ENCODE measurements at regions not wholly inside any gene's neighbourhood (a gene's known extent, or its start where the extent isn't known, plus 50 kb on each side); places are given as distances from the start of the nearest gene placed in this dataset.

DNA sequence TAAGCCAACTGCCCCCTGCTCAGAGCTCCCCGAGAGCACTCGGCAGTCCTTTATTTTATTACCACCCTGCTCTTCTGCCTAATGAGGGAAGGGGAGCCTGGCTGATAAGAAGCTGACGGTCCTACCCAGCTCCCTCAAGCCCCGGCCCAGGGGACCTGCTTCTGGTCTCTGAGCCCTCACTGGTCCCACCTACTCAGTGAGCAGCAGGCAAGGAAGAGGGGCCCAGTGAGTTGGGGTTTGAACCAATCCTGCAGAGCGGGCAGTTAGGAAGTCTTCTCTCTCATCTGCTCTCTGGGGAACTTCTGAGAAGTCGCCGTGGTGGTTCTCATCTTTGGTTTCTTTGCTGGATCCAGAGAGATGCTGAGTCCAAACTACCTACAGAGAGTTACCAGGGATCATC is 218.9 kb downstream of the NDUFA10 start:
- TF ChIP-seq, protein P1, sequence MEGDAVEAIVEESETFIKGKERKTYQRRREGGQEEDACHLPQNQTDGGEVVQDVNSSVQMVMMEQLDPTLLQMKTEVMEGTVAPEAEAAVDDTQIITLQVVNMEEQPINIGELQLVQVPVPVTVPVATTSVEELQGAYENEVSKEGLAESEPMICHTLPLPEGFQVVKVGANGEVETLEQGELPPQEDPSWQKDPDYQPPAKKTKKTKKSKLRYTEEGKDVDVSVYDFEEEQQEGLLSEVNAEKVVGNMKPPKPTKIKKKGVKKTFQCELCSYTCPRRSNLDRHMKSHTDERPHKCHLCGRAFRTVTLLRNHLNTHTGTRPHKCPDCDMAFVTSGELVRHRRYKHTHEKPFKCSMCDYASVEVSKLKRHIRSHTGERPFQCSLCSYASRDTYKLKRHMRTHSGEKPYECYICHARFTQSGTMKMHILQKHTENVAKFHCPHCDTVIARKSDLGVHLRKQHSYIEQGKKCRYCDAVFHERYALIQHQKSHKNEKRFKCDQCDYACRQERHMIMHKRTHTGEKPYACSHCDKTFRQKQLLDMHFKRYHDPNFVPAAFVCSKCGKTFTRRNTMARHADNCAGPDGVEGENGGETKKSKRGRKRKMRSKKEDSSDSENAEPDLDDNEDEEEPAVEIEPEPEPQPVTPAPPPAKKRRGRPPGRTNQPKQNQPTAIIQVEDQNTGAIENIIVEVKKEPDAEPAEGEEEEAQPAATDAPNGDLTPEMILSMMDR (IDR thresholded peaks at IDR 0.05): no peak
- H3K36me3 ChIP-seq: no peaks in the 10 kb centered on the region
- H3K4me1 ChIP-seq (ENCODE audit: control insufficient read depth in 1 of 2, insufficient read depth in 1 of 2, low read depth in 1 of 2, low read length in 1 of 2): no peaks in the 10 kb centered on the region
- no peaks in the 10 kb centered on the region for H3K9me3 ChIP-seq
- H3K27ac ChIP-seq: no peak overlapping the region
- H3K4me3 ChIP-seq (ENCODE audit: low read depth in 1 of 2, low read length in 1 of 2): no peak overlapping the region
- no peaks in the 10 kb centered on the region for H3K27me3 ChIP-seq

GRCh38 chr2:239805414-239805813 is 219.7 kb downstream of the NDUFA10 start:
- TF ChIP-seq, protein P1 (IDR thresholded peaks at IDR 0.05): no peak
- no peaks in the 10 kb centered on the region for H3K4me1 ChIP-seq (ENCODE audit: control insufficient read depth in 1 of 2, insufficient read depth in 1 of 2, low read depth in 1 of 2, low read length in 1 of 2)
- H3K9me3 ChIP-seq: no peaks in the 10 kb centered on the region
- H3K36me3 ChIP-seq: no peaks in the 10 kb centered on the region
- no peak overlapping the region for H3K27ac ChIP-seq
- H3K4me3 ChIP-seq (ENCODE audit: low read depth in 1 of 2, low read length in 1 of 2): no peak overlapping the region
- no peaks in the 10 kb centered on the region for H3K27me3 ChIP-seq

DNA sequence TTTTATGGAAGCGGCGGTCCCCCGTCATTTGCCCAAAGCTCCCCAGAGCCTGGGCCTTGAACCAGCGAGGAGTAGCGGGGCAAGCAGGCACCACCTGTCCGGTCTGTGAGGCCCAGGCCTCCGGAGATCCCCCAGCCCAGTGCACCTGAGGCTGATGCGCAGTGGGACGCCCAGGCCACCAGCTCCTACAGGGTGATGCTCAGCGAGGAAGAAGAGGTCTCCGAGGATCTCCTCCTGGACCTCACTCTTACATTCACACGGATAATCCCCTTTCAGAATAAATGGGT is 220.2 kb downstream of the NDUFA10 start:
- H3K4me1 ChIP-seq (ENCODE audit: control insufficient read depth in 1 of 2, insufficient read depth in 1 of 2, low read depth in 1 of 2, low read length in 1 of 2): no peaks in the 10 kb centered on the region
- H3K36me3 ChIP-seq: no peaks in the 10 kb centered on the region
- no peak overlapping the region for H3K27ac ChIP-seq
- TF ChIP-seq, protein P1 (IDR thresholded peaks at IDR 0.05): no peak
- no peaks in the 10 kb centered on the region for H3K9me3 ChIP-seq
- no peaks in the 10 kb centered on the region for H3K27me3 ChIP-seq
- no peak overlapping the region for H3K4me3 ChIP-seq (ENCODE audit: low read depth in 1 of 2, low read length in 1 of 2)

DNA sequence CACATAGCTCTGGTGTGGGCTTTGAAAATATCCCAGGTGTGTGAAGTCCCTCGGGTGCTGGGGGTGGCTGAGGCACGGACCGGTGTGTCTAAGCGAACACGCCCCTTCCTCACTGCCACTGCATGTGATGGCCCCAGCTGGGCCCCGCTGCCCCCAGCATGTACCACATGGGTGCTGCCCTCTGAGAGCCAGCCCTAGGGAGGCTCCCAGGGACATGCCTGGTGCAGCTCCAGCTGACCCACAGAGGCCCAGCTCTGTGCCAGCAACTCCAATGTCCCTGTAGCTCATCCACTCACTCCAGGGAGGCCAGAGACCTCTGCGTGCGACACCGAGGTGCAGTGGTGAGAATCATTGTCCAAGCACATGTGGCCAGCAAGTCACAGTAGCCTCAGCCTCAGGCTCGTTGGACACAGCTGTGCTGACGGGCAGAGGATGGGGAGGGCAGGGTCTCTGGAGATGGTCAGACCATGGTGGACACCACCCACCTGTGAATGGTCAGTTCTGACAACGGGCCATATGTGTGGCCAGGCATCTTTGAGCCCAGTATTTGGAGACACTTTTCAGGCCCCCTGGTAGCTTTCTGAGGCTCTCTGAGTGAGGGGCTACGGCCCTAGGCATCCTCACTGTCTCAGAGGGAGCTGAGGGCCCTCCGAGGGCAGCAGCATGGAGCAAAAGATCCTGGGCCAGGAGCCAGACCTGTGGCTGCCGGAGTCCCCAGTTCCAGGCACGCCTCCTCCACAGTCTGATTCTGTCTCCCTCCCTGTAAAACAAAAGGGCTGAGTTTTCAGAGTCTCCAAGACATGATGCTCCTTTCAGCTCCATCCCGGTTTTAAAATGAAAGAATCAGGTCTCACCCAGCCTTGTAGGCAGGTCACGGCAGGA is 220.7 kb downstream of the NDUFA10 start:
- Histone ChIP-seq H3K27me3 (no peaks in the 10 kb centered on the region), H3K4me1 (ENCODE audit: control insufficient read depth in 1 of 2, insufficient read depth in 1 of 2, low read depth in 1 of 2, low read length in 1 of 2) (no peaks in the 10 kb centered on the region), H3K27ac (no peak overlapping the region), H3K4me3 (ENCODE audit: low read depth in 1 of 2, low read length in 1 of 2) (no peak overlapping the region), H3K9me3 (no peaks in the 10 kb centered on the region), H3K36me3 (no peaks in the 10 kb centered on the region)
- TF ChIP-seq, protein P1 (IDR thresholded peaks at IDR 0.05): no peak

DNA sequence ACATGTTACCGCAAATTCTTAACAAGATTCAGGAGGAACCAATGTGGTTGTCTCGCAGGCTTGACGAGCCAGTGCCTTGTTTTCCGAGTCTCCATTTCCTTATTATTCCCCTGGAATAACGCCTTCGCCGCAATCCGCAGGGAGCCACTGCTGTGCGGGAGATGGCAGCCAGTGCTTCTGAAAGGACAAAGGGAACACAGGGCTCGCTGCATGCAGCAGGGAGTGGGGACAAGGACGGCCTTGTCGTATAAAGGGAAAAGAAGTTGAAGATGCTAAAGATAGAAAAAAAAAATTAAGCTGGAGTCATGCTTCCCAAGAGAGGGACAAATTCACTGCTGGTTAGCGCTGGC is 221.4 kb downstream of the NDUFA10 start:
- H3K36me3 ChIP-seq: no peaks in the 10 kb centered on the region
- TF ChIP-seq, protein P1 (IDR thresholded peaks at IDR 0.05): no peak
- no peak overlapping the region for H3K27ac ChIP-seq
- H3K4me1 ChIP-seq (ENCODE audit: control insufficient read depth in 1 of 2, insufficient read depth in 1 of 2, low read depth in 1 of 2, low read length in 1 of 2): no peaks in the 10 kb centered on the region
- H3K27me3 ChIP-seq: no peaks in the 10 kb centered on the region
- H3K9me3 ChIP-seq: no peaks in the 10 kb centered on the region
- no peak overlapping the region for H3K4me3 ChIP-seq (ENCODE audit: low read depth in 1 of 2, low read length in 1 of 2)
